NOMO-1 (cell line): ENCODE measurements at regions not wholly inside any gene's neighbourhood (a gene's known extent, or its start where the extent isn't known, plus 50 kb on each side); places are given as distances from the start of the nearest gene placed in this dataset.
"Not testable (repeated sequence)": the region's sequence is repeated elsewhere in the genome, so short reads cannot be mapped to it uniquely, and the experiment has no call there.

ENCODE experiments used
- DNase-seq, 2 experiments: peaks; one replicate each; lab custom pipeline; 2025; ENCODE audit not compliant: unreplicated experiment in 2 of 2; lab: John Stamatoyannopoulos, UW

- DNase-seq, result no peak
These were observed 55.3 kb upstream of the NRBF2 start for GRCh38 chr10:63077800-63078199.

- no peak for DNase-seq
These were observed 60.2 kb upstream of the NRBF2 start for GRCh38 chr10:63072951-63073350.

- DNase-seq, result no peak
These were observed 62.0 kb upstream of the NRBF2 start for GRCh38 chr10:63071145-63071544.

- DNase-seq, result peak in 1 of 2 experiments; percentile 12
These were observed 63.8 kb upstream of the NRBF2 start for GRCh38 chr10:63069318-63069717.

- peak; percentile 69 to 88 for DNase-seq
These were observed 64.9 kb upstream of the NRBF2 start for GRCh38 chr10:63068246-63068645.

- no peak for DNase-seq
These were observed 66.5 kb upstream of the NRBF2 start for GRCh38 chr10:63066606-63067005.

- no peak for DNase-seq
These were observed 68.4 kb upstream of the NRBF2 start for GRCh38 chr10:63064706-63065105.

GRCh38 chr10:63058236-63058635, 74.9 kb upstream of the NRBF2 start:
- no peak for DNase-seq

GRCh38 chr10:63057509-63057908, 75.6 kb upstream of the NRBF2 start:
- DNase-seq, result no peak

- DNase-seq, result no peak
These were observed 77.4 kb upstream of the NRBF2 start for GRCh38 chr10:63055705-63056104.

GRCh38 chr10:63054889-63055611, 78.1 kb upstream of the NRBF2 start:
- DNase-seq, result no peak

GRCh38 chr10:63052083-63052482, 81.0 kb upstream of the NRBF2 start:
- no peak for DNase-seq

GRCh38 chr10:63042256-63042655, 90.9 kb upstream of the NRBF2 start:
- no peak for DNase-seq

GRCh38 chr10:63033616-63034185, 99.4 kb upstream of the NRBF2 start:
- DNase-seq, result not testable (repeated sequence)

GRCh38 chr10:63030536-63030935, 102.6 kb upstream of the NRBF2 start:
- no peak for DNase-seq

- peak; percentile 6 to 77 for DNase-seq
These were observed 105.6 kb upstream of the NRBF2 start for GRCh38 chr10:63027531-63027930.

GRCh38 chr10:63021225-63021624, 111.9 kb upstream of the NRBF2 start:
- no peak for DNase-seq

GRCh38 chr10:63013755-63014154, 119.4 kb upstream of the NRBF2 start:
- no peak for DNase-seq

- no peak for DNase-seq
These were observed 120.5 kb upstream of the NRBF2 start for GRCh38 chr10:63012623-63013022.

GRCh38 chr10:63010203-63010602, 122.9 kb upstream of the NRBF2 start:
- DNase-seq, result no peak

GRCh38 chr10:63008491-63008890, 124.6 kb upstream of the NRBF2 start:
- DNase-seq, result no peak

- DNase-seq, result no peak
These were observed 126.0 kb upstream of the NRBF2 start for GRCh38 chr10:63007112-63007511.

- DNase-seq, result no peak
These were observed 127.9 kb upstream of the NRBF2 start for GRCh38 chr10:63005246-63005645.
